ENCODE measurements at regions not wholly inside any gene's neighbourhood (a gene's known extent, or its start where the extent isn't known, plus 50 kb on each side); places are given as distances from the start of the nearest gene placed in this dataset.

DNA sequence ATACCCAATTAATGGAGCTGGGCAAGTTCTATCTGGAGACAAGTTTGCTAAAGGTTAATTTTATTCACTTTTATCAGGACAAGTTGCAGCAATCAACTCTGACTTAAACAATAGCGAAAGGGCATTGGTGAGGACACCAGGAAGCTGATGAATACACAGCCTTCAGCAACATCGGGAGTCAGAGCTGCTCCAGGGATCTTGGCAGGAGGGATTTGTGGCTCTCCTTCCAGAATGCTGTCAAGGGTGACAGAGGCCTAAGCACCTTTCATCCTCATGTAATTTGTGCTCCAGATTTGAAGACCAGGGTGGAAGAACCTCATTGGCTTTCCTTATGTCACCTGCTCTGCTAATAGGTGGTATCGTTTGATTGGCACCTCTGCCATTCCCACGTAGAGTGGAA lies 485.6 kb downstream of the NPIPA7 start:
- FAIRE-seq = no peak
- DNase-seq (ENCODE audit: low spot score in 2 of 2) = no peak

DNA sequence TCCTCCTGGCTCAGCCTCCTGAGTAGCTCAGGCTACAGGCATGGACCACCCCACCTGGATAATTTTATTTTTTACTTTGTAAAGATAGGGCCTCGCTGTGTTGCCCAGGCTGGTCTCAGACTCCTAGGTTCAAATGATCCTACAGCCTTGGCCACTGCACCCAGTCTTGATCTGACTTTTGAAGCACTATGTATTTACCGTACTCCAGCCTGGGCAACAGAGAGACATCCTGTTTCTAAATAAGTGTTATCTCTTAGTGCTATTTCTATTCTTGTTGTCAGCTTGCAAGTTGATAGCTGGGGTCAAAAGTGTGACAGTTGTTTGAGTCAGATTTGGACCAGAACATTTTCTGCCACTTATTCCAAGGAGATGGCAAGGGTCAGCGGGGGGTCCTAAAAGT lies 486.4 kb downstream of the NPIPA7 start:
- no peak for FAIRE-seq
- no peak for DNase-seq (ENCODE audit: low spot score in 2 of 2)

DNA sequence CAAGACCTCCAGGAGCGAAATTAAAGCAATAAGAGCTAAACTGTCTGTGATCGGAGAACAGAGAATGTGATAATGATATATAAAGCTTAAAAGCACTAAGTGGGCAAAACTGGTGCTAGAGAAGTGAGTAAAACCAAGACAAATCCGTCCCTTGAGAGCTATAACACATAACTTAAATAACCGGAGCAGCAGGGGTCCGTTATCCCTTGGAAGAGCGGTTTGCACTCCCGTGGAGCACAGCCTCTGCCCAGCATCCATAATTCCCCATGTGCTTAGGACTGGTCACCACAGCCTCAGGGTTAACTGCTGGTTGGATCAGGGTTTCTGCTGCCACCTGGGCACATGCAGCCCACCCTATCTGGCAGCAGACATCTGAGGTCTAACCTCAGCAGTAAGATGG lies 489.0 kb downstream of the NPIPA7 start:
- DNase-seq (ENCODE audit: low spot score in 2 of 2) = no peak
- FAIRE-seq = no peak

DNA sequence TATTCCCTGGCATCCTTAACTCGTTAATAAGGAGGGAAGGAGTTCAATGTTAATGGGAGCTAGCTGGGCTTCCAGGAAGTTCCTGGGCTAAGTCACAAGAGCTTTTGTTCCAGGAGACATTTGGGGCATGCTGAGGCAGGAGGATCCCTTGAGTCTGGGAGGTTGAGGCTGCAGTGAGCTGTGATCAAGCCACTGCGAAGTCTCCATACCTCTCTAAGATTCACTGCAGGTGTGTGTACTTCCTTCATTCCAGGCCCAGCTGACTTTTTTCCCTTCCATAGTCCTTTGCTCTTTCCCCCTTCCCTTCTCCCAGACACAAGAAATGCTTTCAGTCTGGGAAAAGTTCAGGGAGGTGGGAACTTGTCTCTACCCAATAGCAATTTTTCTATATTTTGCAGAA lies 489.8 kb downstream of the NPIPA7 start:
- FAIRE-seq (no peak), DNase-seq (ENCODE audit: low spot score in 2 of 2) (no peak)

DNA sequence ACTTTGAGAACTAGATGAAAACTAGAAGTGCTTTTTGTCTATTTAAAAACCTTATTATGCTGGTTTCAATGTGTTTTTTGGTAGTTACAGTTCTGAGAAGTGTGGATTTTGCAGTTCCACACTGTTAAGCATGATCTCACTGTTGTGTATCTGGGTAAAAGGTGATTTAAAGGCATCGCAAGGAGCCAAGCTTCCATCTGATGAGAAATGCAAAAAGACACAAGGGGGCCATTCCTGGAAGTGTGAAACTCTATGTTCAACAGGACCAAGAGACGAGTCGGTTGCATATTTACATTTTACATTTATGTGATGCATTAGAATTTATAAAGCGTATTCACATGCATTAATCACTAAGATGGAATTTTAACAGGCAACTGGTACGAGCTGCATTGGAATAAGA lies 490.8 kb downstream of the NPIPA7 start:
- DNase-seq (ENCODE audit: low spot score in 2 of 2) (no peak), FAIRE-seq (no peak)

DNA sequence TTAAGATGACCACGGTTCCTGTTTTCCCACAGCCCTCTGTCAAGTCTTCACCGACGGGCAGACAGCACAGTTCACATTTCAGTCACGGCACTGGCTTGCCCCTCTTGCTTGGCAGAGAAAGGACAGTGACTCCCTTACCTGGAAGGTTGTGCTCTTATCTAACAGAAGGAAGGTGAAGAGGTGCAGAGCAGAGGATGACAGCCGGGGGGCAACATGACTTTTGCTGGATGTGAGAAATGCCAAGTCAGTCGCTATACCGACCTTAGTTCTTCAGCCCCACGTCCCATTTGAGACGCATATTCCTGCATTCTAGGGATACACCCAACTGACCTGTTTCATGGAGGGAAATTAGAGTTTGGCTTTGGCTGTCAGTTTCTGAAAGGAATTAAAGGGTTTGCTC lies 492.3 kb downstream of the NPIPA7 start:
- DNase-seq (ENCODE audit: low spot score in 2 of 2) (no peak), FAIRE-seq (no peak)

DNA sequence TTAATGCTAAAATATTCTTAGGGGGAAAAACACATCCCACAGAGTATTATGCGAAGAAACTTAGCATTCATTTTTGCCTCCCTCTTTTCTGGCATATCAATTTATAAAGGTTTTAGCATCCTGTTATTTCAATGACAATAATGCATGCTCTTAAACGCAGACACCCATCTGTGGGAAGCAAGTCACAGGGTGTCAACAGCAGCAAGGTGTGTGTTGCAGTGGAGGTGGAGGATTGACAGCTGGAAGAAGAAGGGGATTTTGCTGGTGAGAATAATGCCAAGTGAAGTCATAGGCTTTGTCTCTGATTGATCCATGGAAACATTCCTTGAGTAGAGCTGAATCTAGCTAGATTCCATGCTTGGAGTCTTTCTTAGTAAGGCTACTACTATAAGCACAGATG lies 498.1 kb downstream of the NPIPA7 start:
- FAIRE-seq (no peak), DNase-seq (ENCODE audit: low spot score in 2 of 2) (no peak)

DNA sequence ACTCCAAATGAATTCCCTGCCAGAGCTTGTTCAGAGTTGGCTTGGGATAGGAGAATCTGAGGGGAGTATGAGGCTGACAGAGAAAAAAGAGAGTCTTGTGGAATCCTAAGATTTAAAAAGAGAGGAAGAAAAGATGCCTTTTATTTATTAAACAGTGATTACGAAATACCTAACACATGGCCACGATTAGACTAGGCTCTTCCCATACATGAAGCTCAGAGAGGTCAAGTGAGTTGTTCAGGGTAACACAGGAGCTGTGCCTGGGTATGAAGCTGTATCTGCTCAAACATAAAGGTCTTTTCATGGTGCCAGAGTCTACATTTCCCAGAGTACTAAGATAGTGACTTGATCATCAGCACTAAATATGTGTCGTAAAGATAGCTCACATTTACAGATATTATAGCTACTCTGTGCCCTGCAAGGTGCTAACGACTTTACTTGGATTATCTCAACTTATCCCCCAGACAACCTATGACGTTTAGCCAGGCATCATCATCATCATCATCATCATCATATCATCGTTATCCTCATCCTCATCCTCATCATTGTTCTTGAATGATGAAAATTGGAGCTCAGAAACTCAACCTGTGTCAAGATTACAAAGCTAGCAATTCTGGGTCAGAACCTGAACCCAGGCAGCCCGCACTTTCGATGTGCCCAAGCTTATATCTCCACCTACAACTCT lies 500.8 kb downstream of the NPIPA7 start:
- FAIRE-seq = no peak

DNA sequence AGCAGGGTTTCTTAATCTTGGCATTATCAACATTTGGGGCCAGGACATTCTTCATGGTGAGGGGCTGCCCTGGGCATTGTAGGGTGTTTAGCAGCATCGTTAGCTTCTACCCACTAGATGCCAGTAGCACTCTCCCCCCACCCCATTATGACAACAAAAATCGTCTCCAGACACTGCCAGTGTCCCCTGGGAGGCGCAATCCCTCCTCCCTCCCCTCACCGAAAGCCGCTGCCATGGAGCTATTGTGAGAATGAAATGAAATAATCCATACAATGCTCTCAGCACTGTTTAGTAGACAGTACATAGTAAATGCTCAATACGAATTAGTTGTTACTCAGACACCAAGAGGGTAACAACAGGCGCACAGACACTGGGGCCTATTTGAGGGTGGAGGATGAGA lies 502.9 kb downstream of the NPIPA7 start:
- no peak for FAIRE-seq
- no peak for DNase-seq (ENCODE audit: low spot score in 2 of 2)

More for the DNA sequence above, 500.8 kb downstream of the NPIPA7 start:
- DNase-seq (ENCODE audit: low spot score in 2 of 2) = no peak

DNA sequence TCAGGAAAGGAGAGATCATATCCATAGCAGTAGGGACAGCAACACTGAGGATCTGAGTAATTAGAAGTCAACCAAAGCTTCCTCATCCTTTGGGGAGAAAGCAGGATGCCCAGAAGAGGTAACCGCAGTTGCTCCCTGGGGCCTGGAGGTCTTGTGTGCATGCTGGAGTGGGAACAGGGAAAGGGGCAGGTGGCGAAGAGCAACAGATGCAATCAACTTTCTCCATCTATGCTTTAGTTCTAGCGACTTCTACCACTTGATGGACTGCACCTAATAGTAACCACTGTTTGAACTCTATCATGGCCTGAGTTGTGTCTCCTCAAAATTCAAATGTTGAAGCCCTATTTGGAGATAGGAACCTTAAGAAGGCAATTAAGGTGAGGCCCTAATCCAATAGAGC lies 503.8 kb downstream of the NPIPA7 start:
- FAIRE-seq (no peak), DNase-seq (ENCODE audit: low spot score in 2 of 2) (no peak)

DNA sequence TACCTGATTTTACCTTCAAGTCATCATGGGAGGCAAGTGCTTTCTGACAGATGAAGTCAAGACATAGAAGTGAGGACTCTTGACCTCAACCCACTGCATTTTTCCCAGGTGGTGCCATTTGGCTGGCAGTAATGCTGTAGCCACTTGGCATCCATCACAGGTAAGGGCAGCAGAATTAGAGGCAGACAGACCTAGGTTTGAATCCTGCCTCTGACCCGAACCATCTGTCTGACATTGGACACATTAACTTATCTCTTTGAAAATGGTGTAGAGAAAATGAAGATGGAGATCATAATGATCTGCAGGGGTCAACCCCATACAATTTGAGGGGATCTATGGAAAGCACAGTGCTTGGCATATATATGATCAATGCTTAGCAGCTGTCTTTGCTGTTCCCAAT lies 505.5 kb downstream of the NPIPA7 start:
- no peak for FAIRE-seq
- no peak for DNase-seq (ENCODE audit: low spot score in 2 of 2)

DNA sequence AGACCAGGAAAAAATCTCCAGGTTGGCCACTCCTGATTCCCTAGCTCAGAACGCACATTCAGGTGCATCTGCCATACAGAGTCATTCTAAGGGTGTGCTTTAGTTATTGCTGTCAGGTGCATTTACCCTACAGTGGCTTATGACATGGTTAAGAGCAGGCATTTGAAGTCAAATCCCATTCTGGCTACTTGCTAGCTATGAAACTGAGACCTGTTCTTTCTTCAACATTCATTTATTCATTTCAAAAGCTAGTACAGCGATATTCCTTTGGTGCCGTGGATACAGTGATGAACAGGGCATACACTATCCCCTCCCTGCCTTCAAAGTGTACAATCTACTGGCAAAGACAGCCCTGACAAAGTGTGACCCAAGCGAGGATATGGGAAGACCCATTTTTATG lies 508.3 kb downstream of the NPIPA7 start:
- no peak for DNase-seq (ENCODE audit: low spot score in 2 of 2)
- FAIRE-seq = no peak

DNA sequence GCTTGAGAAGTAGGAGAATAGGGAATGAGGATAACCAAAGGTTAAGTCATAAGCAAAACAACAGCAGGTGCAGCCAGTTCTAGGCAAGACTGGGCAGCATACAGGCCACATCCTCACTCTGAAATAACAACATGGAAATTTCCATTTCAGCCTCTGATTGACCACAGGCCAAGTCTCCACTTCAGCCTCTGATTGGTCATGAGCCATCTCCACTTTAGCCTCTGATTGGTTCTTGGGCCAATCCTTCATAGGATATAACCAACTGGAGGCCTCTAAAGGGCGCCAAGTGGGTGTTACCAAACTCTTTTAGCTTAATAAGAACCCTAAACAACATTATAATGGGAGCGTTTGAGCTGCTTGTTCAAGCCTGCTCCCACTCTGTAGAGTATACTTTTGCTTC lies 512.0 kb downstream of the NPIPA7 start:
- FAIRE-seq (no peak), DNase-seq (ENCODE audit: low spot score in 2 of 2) (no peak)

DNA sequence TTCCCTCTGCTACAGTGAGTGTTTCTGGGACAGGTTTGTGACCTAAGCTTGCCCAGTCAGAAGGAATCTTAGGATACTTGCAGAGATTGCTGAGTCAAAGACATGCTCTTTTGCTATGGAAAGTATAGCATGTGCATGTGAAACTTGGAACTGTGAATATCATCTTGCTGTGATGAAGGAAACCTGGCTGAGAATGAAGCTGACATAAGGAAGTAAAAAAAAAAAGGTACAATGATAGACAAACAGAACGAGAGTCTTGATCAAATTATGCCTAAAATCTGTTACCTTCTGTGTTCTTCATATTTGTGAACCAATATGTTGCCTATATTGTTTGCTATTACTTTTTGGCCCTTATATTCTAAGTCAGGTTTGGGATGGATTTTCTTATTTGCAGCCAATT lies 525.7 kb downstream of the NPIPA7 start:
- FAIRE-seq = no peak
- DNase-seq (ENCODE audit: low spot score in 2 of 2) = no peak

DNA sequence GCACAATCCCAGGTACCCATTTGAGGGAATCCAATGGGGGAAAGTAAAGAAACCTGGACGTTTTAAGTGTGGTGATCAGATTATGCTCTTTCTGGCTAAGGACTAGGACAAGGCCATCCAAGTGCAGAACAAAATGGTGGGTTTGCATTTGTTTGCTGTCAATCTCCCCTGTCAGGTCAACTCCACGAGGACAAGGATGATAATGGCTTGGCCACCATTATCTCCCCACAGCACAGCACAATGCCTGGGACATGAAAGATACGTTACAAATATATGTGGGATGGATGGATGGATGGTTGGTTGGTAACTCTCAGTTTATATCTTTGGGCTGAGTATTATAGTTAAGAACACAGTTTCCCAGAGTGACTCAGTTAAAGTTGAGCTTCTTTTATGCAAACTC lies 526.9 kb downstream of the NPIPA7 start:
- no peak for FAIRE-seq

DNA sequence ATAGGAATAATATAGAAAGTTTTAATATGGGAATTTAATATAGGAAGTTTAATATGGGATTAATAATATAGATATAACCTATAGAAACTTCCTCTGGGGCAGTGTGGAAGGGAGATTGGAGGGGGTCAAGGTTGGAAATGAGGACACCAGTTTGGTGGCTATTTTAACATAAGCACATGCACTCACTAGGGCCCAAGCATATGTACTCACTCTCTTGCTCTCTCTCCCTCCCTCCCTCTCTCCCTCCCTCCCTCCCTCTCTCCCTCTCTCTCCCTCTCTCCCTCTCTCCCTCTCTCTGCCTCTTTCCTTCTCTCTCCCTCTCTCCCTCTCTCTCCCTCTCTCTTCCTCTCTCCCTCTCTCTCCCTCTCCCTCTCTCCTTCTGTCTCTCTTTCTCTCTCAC lies 528.1 kb downstream of the NPIPA7 start:
- DNase-seq (ENCODE audit: low spot score in 2 of 2) = no peak
- no peak for FAIRE-seq

More for the DNA sequence above, 526.9 kb downstream of the NPIPA7 start:
- DNase-seq (ENCODE audit: low spot score in 2 of 2) = no peak

DNA sequence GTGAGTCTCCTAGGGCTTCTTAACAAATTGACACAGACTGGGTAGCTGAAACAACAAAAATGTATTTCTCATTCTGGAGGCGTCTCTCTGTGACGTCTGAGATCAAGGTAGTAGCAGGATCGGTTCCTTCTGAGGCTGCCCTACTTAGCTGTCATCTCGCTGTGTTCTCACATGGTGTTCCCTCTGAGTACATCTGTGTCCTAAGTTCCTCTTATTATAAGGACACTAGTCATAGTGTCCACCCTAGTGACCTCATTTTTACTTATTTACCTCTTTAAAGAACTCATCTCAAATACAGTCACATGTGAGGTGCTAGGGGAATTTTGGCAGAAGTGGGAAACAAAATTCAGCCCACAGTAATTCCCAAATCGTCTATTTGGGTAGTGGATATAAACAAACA lies 529.1 kb downstream of the NPIPA7 start:
- no peak for FAIRE-seq
- no peak for DNase-seq (ENCODE audit: low spot score in 2 of 2)

DNA sequence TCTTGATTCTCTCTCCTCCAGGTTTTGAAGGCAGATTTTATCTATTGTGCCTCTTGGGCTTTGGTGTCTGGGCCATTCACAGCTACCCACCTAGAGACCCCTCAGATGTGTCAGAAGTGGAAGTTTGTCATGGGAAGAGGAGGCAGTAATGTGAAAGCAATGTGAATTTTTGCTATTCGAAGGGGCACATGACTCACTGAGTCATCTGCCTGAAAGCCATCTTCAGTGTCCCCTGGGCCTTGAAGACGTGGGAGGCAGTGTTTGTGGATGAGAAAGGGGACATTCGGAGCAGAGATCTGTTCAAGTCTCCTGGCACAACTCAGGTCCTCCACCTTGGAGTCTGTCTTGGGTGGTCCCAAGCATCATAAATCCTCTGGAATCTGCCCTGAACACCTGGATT lies 530.2 kb downstream of the NPIPA7 start:
- DNase-seq (ENCODE audit: low spot score in 2 of 2) (no peak), FAIRE-seq (no peak)

DNA sequence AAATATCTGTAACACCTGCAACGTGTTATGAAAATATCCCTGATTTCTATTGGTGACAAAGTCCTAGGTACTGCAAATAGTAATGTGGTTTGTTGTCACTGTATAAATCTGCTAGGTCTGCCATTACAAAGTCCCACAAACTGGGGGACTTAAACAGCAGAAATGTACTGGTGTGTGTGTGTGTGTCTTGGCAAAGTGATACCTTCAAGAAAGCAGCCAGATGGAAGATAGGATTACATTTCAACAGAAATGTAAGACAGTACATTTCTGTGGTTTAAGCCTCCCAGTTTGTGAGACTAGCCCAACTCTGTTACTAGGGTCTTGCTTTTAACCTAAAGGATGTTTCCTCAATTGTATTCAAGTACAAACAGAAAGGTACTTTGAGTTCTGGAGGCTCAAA lies 531.7 kb downstream of the NPIPA7 start:
- FAIRE-seq = no peak
- DNase-seq (ENCODE audit: low spot score in 2 of 2) = no peak

DNA sequence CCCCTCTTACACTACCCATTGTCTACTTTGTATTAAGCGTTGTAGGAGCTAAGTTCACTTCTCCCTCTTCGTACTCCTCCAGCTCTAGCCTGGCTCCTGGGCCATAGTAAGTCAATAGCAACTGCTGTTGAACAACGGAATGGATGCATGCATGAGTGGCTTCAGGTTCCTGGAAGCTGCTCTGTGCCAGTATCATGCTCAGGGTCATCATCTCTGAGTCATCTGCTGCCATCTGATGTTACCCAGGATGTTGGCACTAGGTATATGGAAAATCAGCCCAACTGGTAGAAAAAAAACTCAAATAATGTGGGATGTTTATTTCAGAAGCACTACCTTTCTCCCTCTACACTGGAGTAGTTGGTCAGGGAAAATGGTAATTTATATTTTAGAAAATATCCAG lies 536.8 kb downstream of the NPIPA7 start:
- FAIRE-seq = no peak
- no peak for DNase-seq (ENCODE audit: low spot score in 2 of 2)

DNA sequence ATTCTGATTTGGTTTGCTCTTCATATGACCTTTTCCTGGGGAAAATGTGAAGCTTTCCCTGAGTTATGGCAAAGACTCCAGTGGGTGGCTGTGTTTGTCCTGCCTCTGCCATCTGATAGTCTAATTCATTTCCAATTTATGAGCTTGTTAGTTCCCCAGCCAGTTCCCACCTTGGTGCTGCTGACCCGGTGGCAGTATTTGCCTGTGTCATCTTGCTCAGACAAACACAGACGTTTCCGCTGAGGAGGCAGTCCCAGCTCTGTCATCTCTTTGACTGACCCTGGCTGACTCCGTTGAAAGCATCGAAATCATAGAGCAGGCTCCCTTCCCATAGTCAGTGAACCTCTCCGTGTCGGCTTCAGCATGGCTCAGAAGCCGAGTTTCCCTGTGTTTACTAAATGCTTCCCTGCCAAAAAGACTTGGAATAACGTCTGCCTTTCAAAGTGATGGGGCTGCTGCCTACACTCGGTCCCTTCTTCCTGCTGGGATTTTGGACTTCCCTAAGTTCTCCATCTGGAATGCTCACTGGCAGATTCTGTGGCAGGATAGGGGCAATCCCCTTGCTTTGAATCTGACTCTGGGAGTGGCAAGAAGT lies 538.3 kb downstream of the NPIPA7 start:
- no peak for DNase-seq (ENCODE audit: low spot score in 2 of 2)
- FAIRE-seq = no peak

DNA sequence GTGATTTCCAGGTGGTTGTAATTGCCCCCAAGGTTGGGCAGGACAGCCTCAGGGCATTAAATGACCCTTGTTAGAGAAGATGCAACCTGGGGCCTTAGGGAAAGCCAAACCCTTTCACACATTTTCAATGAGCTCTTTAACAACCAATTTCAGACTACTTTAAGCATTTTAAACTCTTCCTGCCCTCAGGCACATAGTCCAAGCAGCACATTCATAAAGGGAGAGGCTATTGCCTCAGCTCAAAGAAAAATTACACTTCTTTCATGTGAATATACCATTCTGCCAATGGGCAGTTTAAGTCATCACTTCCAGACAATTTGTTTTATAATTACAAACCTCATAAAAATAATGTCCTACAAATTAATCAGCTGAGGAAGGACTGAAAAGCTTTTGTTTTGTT lies 544.5 kb downstream of the NPIPA7 start:
- no peak for DNase-seq (ENCODE audit: low spot score in 2 of 2)
- FAIRE-seq = no peak

DNA sequence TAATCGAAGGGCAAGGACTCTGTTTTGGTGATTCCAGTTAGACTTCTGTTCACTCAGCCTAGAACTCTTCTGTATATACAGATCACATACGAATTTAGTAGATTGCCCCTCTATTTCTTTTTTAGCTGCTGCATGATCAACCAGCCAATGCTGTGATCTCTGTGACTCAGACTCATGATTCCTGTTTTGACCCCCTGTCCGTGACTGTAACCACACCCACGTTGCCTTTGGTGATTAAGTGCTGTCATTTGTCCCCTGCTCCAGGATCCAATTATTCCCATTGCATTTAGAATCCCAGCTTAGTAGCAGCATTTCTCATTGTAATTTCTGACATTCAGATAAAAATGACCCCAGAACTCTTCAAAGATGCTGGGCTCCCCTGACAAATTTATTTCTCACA lies 545.7 kb downstream of the NPIPA7 start:
- DNase-seq (ENCODE audit: low spot score in 2 of 2) (no peak), FAIRE-seq (no peak)
